Kidney (tissue), 13 donors: ENCODE measurements at regions not wholly inside any gene's neighbourhood (a gene's known extent, or its start where the extent isn't known, plus 50 kb on each side); places are given as distances from the start of the nearest gene placed in this dataset.

Experiments used
- DNase-seq, 5 donors: peaks; one replicate each; pipeline ENCODE4 v3.0.0-alpha.2; 2013 to 2020
- FAIRE-seq: peaks from 2 replicates; lab custom pipeline; 2012; peaks lifted over from hg19 to GRCh38; lab: Jason Lieb, UNC
- H3K27ac ChIP-seq, 2 donors: one replicate each; pipeline ENCODE4 v1.7.0; 2013; ENCODE audit warnings: low read depth in 2 of 2, low read length in 2 of 2, inconsistent platforms in 1 of 2
- H3K27me3 ChIP-seq: one replicate; pipeline ENCODE4 v1.7.1; 2013; ENCODE audit warnings: low read length, inconsistent platforms; ENCODE audit not compliant: control insufficient read depth, insufficient read depth
- H3K36me3 ChIP-seq, 3 donors: one replicate each; pipeline versions ENCODE4 v1.7.0 to v1.7.1; 2013; ENCODE audit warnings: low read length in 3 of 3, control low read depth in 1 of 3, inconsistent platforms in 1 of 3; ENCODE audit not compliant: insufficient read depth in 3 of 3, control insufficient read depth in 2 of 3
- H3K4me1 ChIP-seq, 3 donors: one replicate each; pipeline versions ENCODE4 v1.7.0 to v1.7.1; 2013; ENCODE audit warnings: low read length in 3 of 3, inconsistent platforms in 1 of 3, low read depth in 1 of 3; ENCODE audit not compliant: control insufficient read depth in 2 of 3, insufficient read depth in 2 of 3
- H3K4me3 ChIP-seq, 3 donors: one replicate each; pipeline versions ENCODE4 v1.7.0 to v1.8.1; 2013; ENCODE audit warnings: low read length in 3 of 3, control low read depth in 1 of 3, inconsistent platforms in 1 of 3
- H3K9ac ChIP-seq, 3 donors: one replicate each; pipeline versions ENCODE4 v1.7.0 to v1.7.1; 2013; ENCODE audit warnings: low read length in 3 of 3, control low read depth in 1 of 3, inconsistent platforms in 1 of 3
- H3K9me3 ChIP-seq, 3 donors: one replicate each; pipeline versions ENCODE4 v1.7.0 to v1.7.1; 2013; ENCODE audit warnings: low read length in 3 of 3, control low read depth in 1 of 3, inconsistent platforms in 1 of 3; ENCODE audit not compliant: control insufficient read depth in 2 of 3, insufficient read depth in 1 of 3
- intact Hi-C: fragments of 100-400 bp; cut with DNase I; formaldehyde crosslinking; loops from one replicate; pipeline ENCODE4 v1.11.1; 2022
- TF ChIP-seq, protein P1 (sequence below): IDR thresholded peaks from 3 replicates; pipeline ENCODE4 v1.5.1; 2012; ENCODE audit warnings: mild to moderate bottlenecking, moderate library complexity, borderline replicate concordance; ENCODE audit not compliant: insufficient read depth; ENCODE audit errors: extremely low read depth
- donor health status: control.
- donor health status: control.
- donor health status: control.
- donor health status: control.
- donor health status: control.
- donor health status: DM: yes; HTN: yes; CAD: no.
- donor health status: Normal renal cell carcinoma (clear cell type).

DNA sequence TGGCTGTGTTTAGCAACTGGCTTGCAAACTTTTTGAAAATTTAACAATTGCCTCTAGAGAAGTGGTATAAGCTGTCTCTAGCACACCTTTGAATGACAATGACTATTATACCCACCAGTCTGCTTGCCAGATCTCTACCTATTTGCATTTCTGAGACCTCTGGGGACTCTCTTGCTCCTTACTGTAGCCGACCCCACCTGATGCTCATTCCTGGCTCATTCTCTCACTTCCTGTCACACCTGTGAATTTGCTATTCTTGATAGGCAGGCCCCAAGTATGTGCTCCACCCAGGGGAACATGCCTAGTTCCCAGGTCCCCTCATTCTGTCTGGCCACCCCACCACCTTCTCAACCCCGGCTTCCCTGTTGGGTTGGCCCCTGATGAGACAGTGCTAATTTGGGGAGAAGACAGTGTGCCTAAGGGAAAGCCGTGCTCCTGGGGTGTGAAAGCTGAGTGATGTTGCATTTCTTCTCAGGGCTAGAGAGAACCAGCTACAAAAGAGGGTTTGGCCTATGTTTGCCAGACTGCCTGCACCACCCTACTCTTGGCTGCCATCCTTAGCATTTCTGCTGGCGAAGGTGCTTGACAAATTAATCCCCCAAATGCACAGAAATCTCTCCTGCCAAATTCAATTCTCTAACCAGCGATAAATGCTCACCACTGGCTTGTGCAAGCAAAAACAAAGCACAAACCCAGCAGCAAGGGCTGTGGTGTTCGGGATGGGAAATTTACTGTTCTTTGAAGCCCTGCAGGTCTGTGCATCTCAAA lies 138.2 kb downstream of the RPS24 start:
- no peak for DNase-seq
- no peaks in the 10 kb centered on the region for H3K9me3 ChIP-seq
- TF ChIP-seq, protein P1, sequence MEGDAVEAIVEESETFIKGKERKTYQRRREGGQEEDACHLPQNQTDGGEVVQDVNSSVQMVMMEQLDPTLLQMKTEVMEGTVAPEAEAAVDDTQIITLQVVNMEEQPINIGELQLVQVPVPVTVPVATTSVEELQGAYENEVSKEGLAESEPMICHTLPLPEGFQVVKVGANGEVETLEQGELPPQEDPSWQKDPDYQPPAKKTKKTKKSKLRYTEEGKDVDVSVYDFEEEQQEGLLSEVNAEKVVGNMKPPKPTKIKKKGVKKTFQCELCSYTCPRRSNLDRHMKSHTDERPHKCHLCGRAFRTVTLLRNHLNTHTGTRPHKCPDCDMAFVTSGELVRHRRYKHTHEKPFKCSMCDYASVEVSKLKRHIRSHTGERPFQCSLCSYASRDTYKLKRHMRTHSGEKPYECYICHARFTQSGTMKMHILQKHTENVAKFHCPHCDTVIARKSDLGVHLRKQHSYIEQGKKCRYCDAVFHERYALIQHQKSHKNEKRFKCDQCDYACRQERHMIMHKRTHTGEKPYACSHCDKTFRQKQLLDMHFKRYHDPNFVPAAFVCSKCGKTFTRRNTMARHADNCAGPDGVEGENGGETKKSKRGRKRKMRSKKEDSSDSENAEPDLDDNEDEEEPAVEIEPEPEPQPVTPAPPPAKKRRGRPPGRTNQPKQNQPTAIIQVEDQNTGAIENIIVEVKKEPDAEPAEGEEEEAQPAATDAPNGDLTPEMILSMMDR = no peak
- no peaks in the 10 kb centered on the region for H3K36me3 ChIP-seq
- no peak overlapping the region for H3K27ac ChIP-seq
- no peaks in the 10 kb centered on the region for H3K4me1 ChIP-seq
- FAIRE-seq = no peak
- intact Hi-C loops = no loop called here
- H3K27me3 ChIP-seq = no peaks in the 10 kb centered on the region
- H3K4me3 ChIP-seq = no peak overlapping the region
- no peak overlapping the region for H3K9ac ChIP-seq

DNA sequence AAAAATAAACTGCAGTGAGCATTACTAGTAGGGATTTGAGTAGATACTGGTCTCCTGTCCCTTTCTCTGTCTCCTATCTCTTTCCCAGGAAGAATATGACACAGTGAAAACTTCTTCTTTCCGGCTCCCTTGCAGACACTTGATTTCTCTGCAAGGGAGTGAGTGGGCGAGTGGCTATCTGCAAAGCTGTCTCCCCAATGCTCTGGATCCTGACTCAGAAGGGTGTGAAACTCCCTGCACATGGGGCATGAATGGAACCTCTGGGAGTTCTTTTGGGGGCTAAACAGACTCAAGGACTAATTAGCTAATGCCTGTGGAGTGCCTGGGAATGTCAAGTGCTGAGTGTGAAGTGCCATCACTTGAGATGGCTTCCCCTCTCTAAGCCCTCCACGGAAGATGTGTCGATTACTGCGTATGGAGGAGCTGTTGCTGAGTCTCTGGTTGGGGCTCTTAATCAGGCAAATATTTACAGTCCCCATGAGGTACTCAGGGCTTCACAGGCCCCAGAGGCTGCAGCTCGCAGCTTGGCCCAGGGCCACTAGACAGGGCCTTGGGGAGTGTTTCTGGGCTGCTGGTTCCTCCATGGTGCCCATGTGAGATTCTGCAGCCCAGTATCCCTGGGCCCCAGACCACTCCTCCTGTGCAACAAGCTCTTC lies 139.8 kb downstream of the RPS24 start:
- TF ChIP-seq, protein P1 = no peak
- intact Hi-C loops = no loop called here
- no peak for FAIRE-seq
- no peak overlapping the region for H3K27ac ChIP-seq
- DNase-seq = no peak
- no peaks in the 10 kb centered on the region for H3K9me3 ChIP-seq
- no peak overlapping the region for H3K9ac ChIP-seq
- no peaks in the 10 kb centered on the region for H3K4me1 ChIP-seq
- no peak overlapping the region for H3K4me3 ChIP-seq
- no peaks in the 10 kb centered on the region for H3K36me3 ChIP-seq
- no peaks in the 10 kb centered on the region for H3K27me3 ChIP-seq

DNA sequence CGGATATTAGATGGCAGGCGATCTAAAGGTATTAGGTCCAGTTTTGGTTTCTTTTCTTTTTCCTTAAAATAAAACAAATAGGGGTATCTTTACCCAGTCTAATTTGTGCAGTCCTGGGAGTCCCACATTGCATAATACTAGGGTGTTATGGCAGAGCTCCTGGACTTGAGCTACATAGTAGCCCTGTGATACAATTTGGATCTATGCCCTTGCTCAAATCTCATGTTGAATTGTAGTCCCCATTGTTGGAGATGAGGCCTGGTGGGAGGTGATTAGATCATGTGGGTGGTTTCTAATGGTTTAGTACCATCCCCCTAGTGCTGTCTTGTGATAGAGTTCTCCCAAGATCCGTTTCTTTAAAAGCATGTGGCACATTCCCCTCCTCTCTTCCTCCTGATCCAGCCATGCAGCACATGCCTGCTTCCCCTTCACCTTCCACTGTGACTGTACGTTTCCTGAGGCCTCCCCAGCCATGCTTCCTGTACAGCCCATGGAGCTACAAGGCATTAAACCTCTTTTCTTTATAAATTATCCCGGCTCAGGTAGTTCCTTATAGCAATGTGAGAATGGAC lies 141.9 kb downstream of the RPS24 start:
- H3K27me3 ChIP-seq = no peaks in the 10 kb centered on the region
- H3K36me3 ChIP-seq = no peaks in the 10 kb centered on the region
- H3K4me1 ChIP-seq = no peaks in the 10 kb centered on the region
- H3K9ac ChIP-seq = no peak overlapping the region
- no peak for DNase-seq
- intact Hi-C loops = no loop called here
- TF ChIP-seq, protein P1 = no peak
- no peak overlapping the region for H3K27ac ChIP-seq
- FAIRE-seq = no peak
- no peaks in the 10 kb centered on the region for H3K9me3 ChIP-seq
- no peak overlapping the region for H3K4me3 ChIP-seq
